ENCODE measurements at regions not wholly inside any gene's neighbourhood (a gene's known extent, or its start where the extent isn't known, plus 50 kb on each side); places are given as distances from the start of the nearest gene placed in this dataset.

DNA sequence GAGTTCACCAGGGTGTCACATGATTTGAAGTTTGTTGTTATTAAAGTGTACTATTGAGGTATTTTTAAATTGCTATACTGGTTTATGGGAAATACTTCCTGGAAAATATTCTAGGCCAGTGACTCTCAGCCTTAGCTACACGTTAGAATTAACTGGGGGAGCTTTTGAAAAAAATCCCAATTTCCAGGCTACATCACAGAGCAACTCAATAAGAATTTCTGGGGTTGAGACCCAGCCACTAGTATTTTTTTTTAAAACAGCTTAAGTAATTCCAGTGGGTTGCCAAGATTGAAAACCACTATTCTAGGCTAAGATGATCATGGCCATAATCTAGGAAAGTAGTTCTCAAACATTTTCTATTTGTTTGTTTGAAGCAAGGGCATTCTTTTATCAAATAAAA is 142.9 kb upstream of the GRIA1 start:
- dilution Hi-C loops (cut with MboI; ENCODE audit: extremely low pct_ligation_motif_present, low sequenced_read_pairs): no loop called here
- H3K36me3 ChIP-seq (ENCODE audit: control insufficient read depth in 2 of 2, extremely low read depth in 1 of 2, insufficient read depth in 2 of 2, low read length in 2 of 2): no peaks in the 10 kb centered on the region
- DNase-seq (ENCODE audit: low read depth, low spot score): no peak
- FAIRE-seq: no peak
- H3K9me1 ChIP-seq (ENCODE audit: control insufficient read depth, extremely low read depth, insufficient read depth, low read length): no peaks in the 10 kb centered on the region
- H3K9ac ChIP-seq (ENCODE audit: control insufficient read depth, extremely low read depth, insufficient read depth, low read length): no peak overlapping the region
- no peak overlapping the region for H3K4me3 ChIP-seq (ENCODE audit: control insufficient read depth in 2 of 3, extremely low read depth in 1 of 3, insufficient read depth in 2 of 3, low read depth in 1 of 3, low read length in 3 of 3)
- H2AFZ ChIP-seq (ENCODE audit: control insufficient read depth, low read length): no peak overlapping the region
- no peaks in the 10 kb centered on the region for H3K79me2 ChIP-seq (ENCODE audit: control insufficient read depth, insufficient read depth, low read length)
- no peaks in the 10 kb centered on the region for H3K27me3 ChIP-seq (ENCODE audit: control insufficient read depth, extremely low read depth, insufficient read depth, low read length)
- H3K27ac ChIP-seq (ENCODE audit: control insufficient read depth, insufficient read depth, low read length): no peak overlapping the region
- TF ChIP-seq, protein P1, sequence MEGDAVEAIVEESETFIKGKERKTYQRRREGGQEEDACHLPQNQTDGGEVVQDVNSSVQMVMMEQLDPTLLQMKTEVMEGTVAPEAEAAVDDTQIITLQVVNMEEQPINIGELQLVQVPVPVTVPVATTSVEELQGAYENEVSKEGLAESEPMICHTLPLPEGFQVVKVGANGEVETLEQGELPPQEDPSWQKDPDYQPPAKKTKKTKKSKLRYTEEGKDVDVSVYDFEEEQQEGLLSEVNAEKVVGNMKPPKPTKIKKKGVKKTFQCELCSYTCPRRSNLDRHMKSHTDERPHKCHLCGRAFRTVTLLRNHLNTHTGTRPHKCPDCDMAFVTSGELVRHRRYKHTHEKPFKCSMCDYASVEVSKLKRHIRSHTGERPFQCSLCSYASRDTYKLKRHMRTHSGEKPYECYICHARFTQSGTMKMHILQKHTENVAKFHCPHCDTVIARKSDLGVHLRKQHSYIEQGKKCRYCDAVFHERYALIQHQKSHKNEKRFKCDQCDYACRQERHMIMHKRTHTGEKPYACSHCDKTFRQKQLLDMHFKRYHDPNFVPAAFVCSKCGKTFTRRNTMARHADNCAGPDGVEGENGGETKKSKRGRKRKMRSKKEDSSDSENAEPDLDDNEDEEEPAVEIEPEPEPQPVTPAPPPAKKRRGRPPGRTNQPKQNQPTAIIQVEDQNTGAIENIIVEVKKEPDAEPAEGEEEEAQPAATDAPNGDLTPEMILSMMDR (optimal IDR thresholded peaks at IDR 0.05 in 1 of 3, IDR thresholded peaks at IDR 0.05 in 1 of 3, conservative IDR thresholded peaks at IDR 0.05 in 1 of 3; ENCODE audit: extremely low read depth in 1 of 3, insufficient read depth in 2 of 3, low read length in 3 of 3): no peak
- TF ChIP-seq EZH2 (IDR thresholded peaks at IDR 0.05; ENCODE audit: low read length): no peak
- H3K9me3 ChIP-seq (ENCODE audit: control insufficient read depth, low read depth, low read length): no peaks in the 10 kb centered on the region
- peaks cover 5% of the 10 kb centered on the region for H3K4me1 ChIP-seq (ENCODE audit: control insufficient read depth, extremely low read depth, insufficient read depth, low read length)
- H3K4me2 ChIP-seq (ENCODE audit: control insufficient read depth, extremely low read depth, insufficient read depth, low read depth, low read length): no peak overlapping the region
- H4K20me1 ChIP-seq (ENCODE audit: control insufficient read depth, extremely low read depth, insufficient read depth, low read length): no peaks in the 10 kb centered on the region

DNA sequence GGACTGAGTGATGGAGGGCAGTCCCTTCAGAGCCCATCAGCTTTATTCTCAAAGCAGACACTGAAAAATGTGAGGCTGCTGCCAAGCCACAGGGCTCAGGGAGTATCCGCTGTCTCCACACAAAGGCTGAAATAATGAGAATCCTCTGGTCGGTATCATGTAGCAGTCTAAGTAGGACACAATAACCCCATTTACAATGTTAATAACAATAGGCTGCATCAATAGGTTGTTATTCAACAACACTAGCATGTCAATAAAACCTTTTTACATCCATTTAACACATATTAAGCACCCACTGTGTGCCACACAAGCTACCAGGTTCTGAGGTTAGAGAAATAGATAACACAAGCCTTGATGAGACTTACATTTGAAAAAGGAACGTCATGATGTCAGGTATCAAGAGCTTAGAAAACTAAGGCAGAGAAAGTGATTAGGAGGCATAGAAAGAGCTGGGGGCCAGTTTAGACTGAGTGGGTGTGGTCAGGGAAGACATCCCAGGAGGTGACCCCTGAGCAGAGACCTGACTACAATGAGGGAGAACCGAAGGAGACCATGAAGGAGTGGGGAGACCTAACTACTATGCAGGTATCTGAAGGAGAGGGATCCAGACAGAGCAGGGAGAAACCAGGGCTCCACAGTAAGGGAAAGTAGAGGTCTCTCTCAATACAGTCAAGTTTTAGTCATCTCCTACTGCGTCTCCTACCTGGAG is 140.1 kb upstream of the GRIA1 start:
- TF ChIP-seq, protein P1 (optimal IDR thresholded peaks at IDR 0.05 in 1 of 3, IDR thresholded peaks at IDR 0.05 in 1 of 3, conservative IDR thresholded peaks at IDR 0.05 in 1 of 3; ENCODE audit: extremely low read depth in 1 of 3, insufficient read depth in 2 of 3, low read length in 3 of 3): no peak
- TF ChIP-seq EZH2 (IDR thresholded peaks at IDR 0.05; ENCODE audit: low read length): no peak
- no peak overlapping the region for H2AFZ ChIP-seq (ENCODE audit: control insufficient read depth, low read length)
- no peak overlapping the region for H3K4me2 ChIP-seq (ENCODE audit: control insufficient read depth, extremely low read depth, insufficient read depth, low read depth, low read length)
- no peaks in the 10 kb centered on the region for H3K27me3 ChIP-seq (ENCODE audit: control insufficient read depth, extremely low read depth, insufficient read depth, low read length)
- no peak overlapping the region for H3K27ac ChIP-seq (ENCODE audit: control insufficient read depth, insufficient read depth, low read length)
- H3K9me3 ChIP-seq (ENCODE audit: control insufficient read depth, low read depth, low read length): no peaks in the 10 kb centered on the region
- no peak overlapping the region for H3K4me3 ChIP-seq (ENCODE audit: control insufficient read depth in 2 of 3, extremely low read depth in 1 of 3, insufficient read depth in 2 of 3, low read depth in 1 of 3, low read length in 3 of 3)
- H3K9ac ChIP-seq (ENCODE audit: control insufficient read depth, extremely low read depth, insufficient read depth, low read length): no peak overlapping the region
- no peak for FAIRE-seq
- dilution Hi-C loops (cut with MboI; ENCODE audit: extremely low pct_ligation_motif_present, low sequenced_read_pairs): no loop called here
- H3K79me2 ChIP-seq (ENCODE audit: control insufficient read depth, insufficient read depth, low read length): no peaks in the 10 kb centered on the region
- peaks cover 18% of the 10 kb centered on the region for H3K4me1 ChIP-seq (ENCODE audit: control insufficient read depth, extremely low read depth, insufficient read depth, low read length)
- no peaks in the 10 kb centered on the region for H3K36me3 ChIP-seq (ENCODE audit: control insufficient read depth in 2 of 2, extremely low read depth in 1 of 2, insufficient read depth in 2 of 2, low read length in 2 of 2)
- H3K9me1 ChIP-seq (ENCODE audit: control insufficient read depth, extremely low read depth, insufficient read depth, low read length): no peaks in the 10 kb centered on the region
- no peak for DNase-seq (ENCODE audit: low read depth, low spot score)
- H4K20me1 ChIP-seq (ENCODE audit: control insufficient read depth, extremely low read depth, insufficient read depth, low read length): no peaks in the 10 kb centered on the region
